GM20000 (cell line): ENCODE measurements at regions not wholly inside any gene's neighbourhood (a gene's known extent, or its start where the extent isn't known, plus 50 kb on each side); places are given as distances from the start of the nearest gene placed in this dataset.

ENCODE experiments used
- DNase-seq: peaks from one replicate; pipeline ENCODE4 v3.0.0; 2012; ENCODE audit warnings: low spot score
- CTCF ChIP-seq: IDR thresholded peaks from 2 replicates; pipeline ENCODE4 v1.5.1; 2012; ENCODE audit warnings: mild to moderate bottlenecking, control low read depth; ENCODE audit errors: extremely low read depth, missing control alignments

- TF ChIP-seq CTCF, result no peak
Measured at GRCh38 chr13:28552288-28552687, 57.4 kb upstream of the FLT1 start.

DNA sequence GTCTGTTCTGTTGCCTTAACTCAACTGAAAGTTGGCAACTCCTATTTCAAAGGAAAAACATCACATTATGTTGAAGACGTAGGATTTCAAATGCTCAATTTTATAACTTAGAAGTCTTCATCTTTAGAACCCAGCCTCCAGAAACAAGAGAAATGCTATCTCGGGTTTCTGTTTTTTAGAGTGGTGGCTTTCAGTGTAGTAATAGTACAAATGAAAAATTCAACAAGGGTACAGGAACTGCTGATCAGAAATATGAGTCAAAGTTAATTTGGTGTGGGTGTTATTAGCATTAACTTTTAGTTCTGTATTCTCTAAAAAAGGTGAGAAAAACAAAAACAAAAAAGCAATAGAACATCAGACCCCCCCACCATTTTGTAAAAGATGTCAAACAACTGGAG lies 56.6 kb upstream of the FLT1 start:
- TF ChIP-seq CTCF, result no peak
- no peak for DNase-seq

More at GRCh38 chr13:28552288-28552687, 57.4 kb upstream of the FLT1 start:
- DNase-seq, result no peak

- no peak for DNase-seq
- TF ChIP-seq CTCF, result no peak
Measured at GRCh38 chr13:28550721-28551497, 56.0 kb upstream of the FLT1 start.

DNA sequence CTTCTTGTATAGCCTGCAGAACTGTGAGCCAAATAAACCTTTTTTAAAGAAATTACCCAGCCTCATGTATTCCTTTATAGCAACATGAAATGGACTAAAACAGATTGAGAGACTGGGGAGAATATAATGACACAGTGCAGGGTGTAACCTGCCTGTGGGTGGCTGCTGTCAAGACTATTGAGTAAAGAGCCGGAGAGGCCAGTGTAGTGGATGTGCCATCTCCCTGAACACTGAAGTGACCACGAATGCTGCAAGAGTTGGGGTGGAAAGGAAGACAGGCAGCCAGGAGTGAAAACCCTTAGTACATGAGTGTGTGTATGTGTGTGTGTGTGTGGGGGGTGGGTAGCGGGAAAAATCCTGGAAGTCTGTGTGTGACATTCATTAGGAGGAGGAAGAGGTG lies 55.2 kb upstream of the FLT1 start:
- no peak for TF ChIP-seq CTCF
- no peak for DNase-seq

- TF ChIP-seq CTCF, result no peak
- DNase-seq, result no peak
Measured at GRCh38 chr13:28548872-28549271, 53.9 kb upstream of the FLT1 start.

DNA sequence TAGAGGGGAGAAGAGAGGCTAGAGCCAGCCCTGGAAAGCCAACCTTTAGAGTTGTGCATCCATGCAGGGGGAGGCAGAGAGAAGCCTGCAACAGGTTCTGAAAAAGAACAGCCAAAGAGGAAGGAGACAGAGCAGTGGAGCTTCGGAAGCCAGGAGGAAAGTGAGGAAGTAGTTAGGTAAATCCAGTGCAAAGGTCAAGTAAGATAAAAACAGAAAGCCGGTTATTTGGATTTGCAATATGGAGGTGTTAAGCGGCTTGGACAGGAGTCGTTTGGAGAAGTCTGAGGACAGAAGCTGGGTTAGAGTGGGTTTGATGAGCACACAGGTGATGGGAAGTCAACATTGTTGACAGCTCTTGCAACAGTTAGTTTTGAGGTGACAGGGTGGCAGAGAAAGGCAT lies 53.5 kb upstream of the FLT1 start:
- DNase-seq, result no peak
- TF ChIP-seq CTCF, result no peak

- no peak for DNase-seq
- TF ChIP-seq CTCF, result no peak
Measured at GRCh38 chr13:28545583-28546333, 50.8 kb upstream of the FLT1 start.
